Brain pericyte (primary cell): ENCODE measurements at regions not wholly inside any gene's neighbourhood (a gene's known extent, or its start where the extent isn't known, plus 50 kb on each side); places are given as distances from the start of the nearest gene placed in this dataset.

Experiments used
- DNase-seq: peaks from one replicate; pipeline ENCODE4 v3.0.0-alpha.2; 2012; ENCODE audit warnings: low read depth, low spot score

- no peak for DNase-seq
Measured at GRCh38 chr18:39564716-39565115, 1999.1 kb upstream of the CELF4 start.

- DNase-seq: no peak
Measured at GRCh38 chr18:39561126-39561525, 1995.5 kb upstream of the CELF4 start.

- no peak for DNase-seq
Measured at GRCh38 chr18:39558658-39559057, 1993.1 kb upstream of the CELF4 start.

- DNase-seq: no peak
Measured at GRCh38 chr18:39555496-39555895, 1989.9 kb upstream of the CELF4 start.

- no peak for DNase-seq
Measured at GRCh38 chr18:39550701-39551100, 1985.1 kb upstream of the CELF4 start.

GRCh38 chr18:39549144-39549543 is 1983.5 kb upstream of the CELF4 start:
- no peak for DNase-seq

- DNase-seq: no peak
Measured at GRCh38 chr18:39531659-39532058, 1966.1 kb upstream of the CELF4 start.

GRCh38 chr18:39529358-39529757 is 1963.8 kb upstream of the CELF4 start:
- DNase-seq: no peak

- no peak for DNase-seq
Measured at GRCh38 chr18:39527465-39527864, 1961.9 kb upstream of the CELF4 start.

GRCh38 chr18:39524370-39524769 is 1958.8 kb upstream of the CELF4 start:
- DNase-seq: no peak

- DNase-seq: no peak
Measured at GRCh38 chr18:39523281-39523680, 1957.7 kb upstream of the CELF4 start.

- no peak for DNase-seq
Measured at GRCh38 chr18:39521164-39521563, 1955.6 kb upstream of the CELF4 start.

GRCh38 chr18:39519741-39520140 is 1954.1 kb upstream of the CELF4 start:
- no peak for DNase-seq

GRCh38 chr18:39515299-39515698 is 1949.7 kb upstream of the CELF4 start:
- DNase-seq: no peak

GRCh38 chr18:39513186-39513585 is 1947.6 kb upstream of the CELF4 start:
- no peak for DNase-seq

- DNase-seq: no peak
Measured at GRCh38 chr18:39506581-39507330, 1941.2 kb upstream of the CELF4 start.

GRCh38 chr18:39500306-39500705 is 1934.7 kb upstream of the CELF4 start:
- no peak for DNase-seq

GRCh38 chr18:39497821-39498220 is 1932.2 kb upstream of the CELF4 start:
- no peak for DNase-seq

GRCh38 chr18:39496986-39497385 is 1931.4 kb upstream of the CELF4 start:
- no peak for DNase-seq

GRCh38 chr18:39494211-39494896 is 1928.8 kb upstream of the CELF4 start:
- DNase-seq: no peak

GRCh38 chr18:39491408-39491807 is 1925.8 kb upstream of the CELF4 start:
- DNase-seq: no peak

GRCh38 chr18:39489431-39489830 is 1923.8 kb upstream of the CELF4 start:
- DNase-seq: no peak

- DNase-seq: no peak
Measured at GRCh38 chr18:39487932-39488331, 1922.3 kb upstream of the CELF4 start.
